ENCODE measurements at regions not wholly inside any gene's neighbourhood (a gene's known extent, or its start where the extent isn't known, plus 50 kb on each side); places are given as distances from the start of the nearest gene placed in this dataset.

DNA sequence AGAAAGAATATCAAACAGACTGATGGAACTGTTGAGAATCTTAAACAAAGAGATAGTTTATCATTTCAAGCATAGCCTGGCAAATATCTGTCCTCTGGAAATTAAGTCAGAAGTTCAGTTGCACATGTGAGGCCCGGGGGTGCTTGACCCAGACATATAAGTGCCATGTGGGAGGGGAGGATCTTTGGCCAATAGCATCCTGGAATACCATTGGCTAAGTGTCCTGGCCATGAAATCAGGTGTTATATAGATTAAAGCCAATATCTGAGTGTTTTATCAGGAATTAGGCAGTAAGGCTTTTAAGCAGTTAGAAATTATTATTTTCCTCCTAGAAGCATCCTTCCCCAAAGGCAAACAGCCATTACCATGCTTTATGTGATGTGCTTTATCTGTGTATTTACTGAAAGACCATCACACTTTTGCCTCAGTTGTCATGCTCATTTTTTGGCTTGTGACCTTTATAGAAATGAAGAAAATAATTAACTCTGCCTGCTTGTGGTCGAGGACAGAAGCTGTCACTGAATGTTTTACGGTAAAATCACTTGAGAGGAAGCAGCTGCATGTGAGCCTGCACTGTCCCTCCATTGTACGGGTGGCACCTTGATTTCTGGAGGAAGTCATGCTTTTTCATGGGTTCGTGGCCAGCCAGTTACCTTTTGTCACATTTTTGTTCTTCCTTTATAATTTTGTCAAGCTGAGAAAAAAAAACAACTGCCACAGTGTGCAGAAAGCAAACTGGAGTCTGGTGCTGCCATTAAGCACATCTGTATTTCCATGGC, 259.9 kb upstream of the FMN2 start:
- Histone ChIP-seq H3K4me3 (replicated peaks; ENCODE audit: low read depth, low read length) (no peak overlapping the region), H3K36me3 (ENCODE audit: control insufficient read depth, insufficient read depth, low read length) (no peaks in the 10 kb centered on the region), H3K27me3 (replicated peaks; ENCODE audit: control insufficient read depth, insufficient read depth, low read length) (no peaks in the 10 kb centered on the region)
- TF ChIP-seq, protein P1, sequence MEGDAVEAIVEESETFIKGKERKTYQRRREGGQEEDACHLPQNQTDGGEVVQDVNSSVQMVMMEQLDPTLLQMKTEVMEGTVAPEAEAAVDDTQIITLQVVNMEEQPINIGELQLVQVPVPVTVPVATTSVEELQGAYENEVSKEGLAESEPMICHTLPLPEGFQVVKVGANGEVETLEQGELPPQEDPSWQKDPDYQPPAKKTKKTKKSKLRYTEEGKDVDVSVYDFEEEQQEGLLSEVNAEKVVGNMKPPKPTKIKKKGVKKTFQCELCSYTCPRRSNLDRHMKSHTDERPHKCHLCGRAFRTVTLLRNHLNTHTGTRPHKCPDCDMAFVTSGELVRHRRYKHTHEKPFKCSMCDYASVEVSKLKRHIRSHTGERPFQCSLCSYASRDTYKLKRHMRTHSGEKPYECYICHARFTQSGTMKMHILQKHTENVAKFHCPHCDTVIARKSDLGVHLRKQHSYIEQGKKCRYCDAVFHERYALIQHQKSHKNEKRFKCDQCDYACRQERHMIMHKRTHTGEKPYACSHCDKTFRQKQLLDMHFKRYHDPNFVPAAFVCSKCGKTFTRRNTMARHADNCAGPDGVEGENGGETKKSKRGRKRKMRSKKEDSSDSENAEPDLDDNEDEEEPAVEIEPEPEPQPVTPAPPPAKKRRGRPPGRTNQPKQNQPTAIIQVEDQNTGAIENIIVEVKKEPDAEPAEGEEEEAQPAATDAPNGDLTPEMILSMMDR (IDR thresholded peaks at IDR 0.05; ENCODE audit: insufficient read depth, low read length, poor library complexity, severe bottlenecking), result no peak
- no peak for DNase-seq (ENCODE audit: extremely low read depth, insufficient read length)

- no peak for DNase-seq (ENCODE audit: extremely low read depth, insufficient read length)
- no peak overlapping the region for H3K4me3 ChIP-seq (replicated peaks; ENCODE audit: low read depth, low read length)
- no peaks in the 10 kb centered on the region for H3K36me3 ChIP-seq (ENCODE audit: control insufficient read depth, insufficient read depth, low read length)
- TF ChIP-seq, protein P1 (IDR thresholded peaks at IDR 0.05; ENCODE audit: insufficient read depth, low read length, poor library complexity, severe bottlenecking), result no peak
- no peaks in the 10 kb centered on the region for H3K27me3 ChIP-seq (replicated peaks; ENCODE audit: control insufficient read depth, insufficient read depth, low read length)
Measured at GRCh38 chr1:239833723-239834122, 258.0 kb upstream of the FMN2 start.

GRCh38 chr1:239835946-239836440, 255.7 kb upstream of the FMN2 start:
- no peaks in the 10 kb centered on the region for H3K36me3 ChIP-seq (ENCODE audit: control insufficient read depth, insufficient read depth, low read length)
- no peak for DNase-seq (ENCODE audit: extremely low read depth, insufficient read length)
- no peak overlapping the region for H3K4me3 ChIP-seq (replicated peaks; ENCODE audit: low read depth, low read length)
- no peaks in the 10 kb centered on the region for H3K27me3 ChIP-seq (replicated peaks; ENCODE audit: control insufficient read depth, insufficient read depth, low read length)
- TF ChIP-seq, protein P1 (IDR thresholded peaks at IDR 0.05; ENCODE audit: insufficient read depth, low read length, poor library complexity, severe bottlenecking), result no peak

DNA sequence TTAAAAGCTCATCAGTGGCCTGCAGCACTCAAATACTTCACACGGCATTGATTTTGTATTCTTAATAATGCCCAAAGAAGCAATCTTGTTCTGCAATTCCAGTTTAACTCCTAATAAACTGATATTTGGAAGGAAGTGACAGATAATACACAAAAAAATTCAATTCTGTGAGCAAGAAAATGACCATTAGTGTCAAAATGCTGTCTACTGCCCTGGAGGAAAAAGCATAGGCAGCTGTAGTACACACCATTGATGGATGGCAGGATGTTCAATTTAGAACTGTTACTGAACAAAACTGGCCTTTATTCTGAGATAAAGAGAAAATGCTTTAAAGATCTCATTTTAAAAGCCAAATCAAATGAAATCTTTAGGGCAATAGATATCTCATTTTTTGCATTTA, 251.3 kb upstream of the FMN2 start:
- TF ChIP-seq, protein P1 (IDR thresholded peaks at IDR 0.05; ENCODE audit: insufficient read depth, low read length, poor library complexity, severe bottlenecking), result no peak
- no peak for DNase-seq (ENCODE audit: extremely low read depth, insufficient read length)
- Histone ChIP-seq H3K36me3 (ENCODE audit: control insufficient read depth, insufficient read depth, low read length) (no peaks in the 10 kb centered on the region), H3K27me3 (replicated peaks; ENCODE audit: control insufficient read depth, insufficient read depth, low read length) (no peaks in the 10 kb centered on the region), H3K4me3 (replicated peaks; ENCODE audit: low read depth, low read length) (no peak overlapping the region)

- H3K27me3 ChIP-seq (replicated peaks; ENCODE audit: control insufficient read depth, insufficient read depth, low read length), result no peaks in the 10 kb centered on the region
- H3K4me3 ChIP-seq (replicated peaks; ENCODE audit: low read depth, low read length), result no peak overlapping the region
- DNase-seq (ENCODE audit: extremely low read depth, insufficient read length), result no peak
- H3K36me3 ChIP-seq (ENCODE audit: control insufficient read depth, insufficient read depth, low read length), result no peaks in the 10 kb centered on the region
- TF ChIP-seq, protein P1 (IDR thresholded peaks at IDR 0.05; ENCODE audit: insufficient read depth, low read length, poor library complexity, severe bottlenecking), result no peak
Measured at GRCh38 chr1:239840790-239841189, 250.9 kb upstream of the FMN2 start.
